HCT116 (cell line): ENCODE measurements at regions not wholly inside any gene's neighbourhood (a gene's known extent, or its start where the extent isn't known, plus 50 kb on each side); places are given as distances from the start of the nearest gene placed in this dataset.

ENCODE experiments used
- ATAC-seq: fragments of 200-7000 bp; cut with Tn5 transposase; 2 replicates; pipeline ENCODE4 v1.9.1; 2020; ENCODE audit warnings: mild to moderate bottlenecking, moderate library complexity
- BruUV-seq: library from RNA; stranded (reverse); fragments of 400-500 nt; replicated peaks from 2 replicates; lab custom pipeline; 2021; lab: Mats Ljungman, UMichigan
- CTCF ChIA-PET: fragments of 300-600 bp; sonication (Branson Sonifier 250); formaldehyde crosslinking; loops from one replicate; lab custom pipeline; 2021; ENCODE audit warnings: antibody characterized with exemption; lab: Charles Lee
- POLR2A ChIA-PET: fragments of 300-600, 350-600 bp; sonication (Branson Sonifier 250); formaldehyde crosslinking; loops from one replicate; lab custom pipeline; 2021; ENCODE audit warnings: antibody characterized with exemption; lab: Charles Lee
- RAD21 ChIA-PET, 2 experiments: fragments of 300-600 bp; sonication (Branson Sonifier 250); formaldehyde crosslinking; loops; one replicate each; lab custom pipeline; 2023; ENCODE audit warnings: low total read pairs in 2 of 2; ENCODE audit not compliant: uncharacterized antibody in 2 of 2, unreplicated experiment in 2 of 2, low non-redundant PET in 1 of 2; lab: Charles Lee
- DNase-seq: peaks from one replicate; pipeline ENCODE4 v3.0.0-alpha.2; 2010; ENCODE audit warnings: low read depth, low spot score
- H2AFZ ChIP-seq: fragments of 200-600 bp; shearing (Covaris generic), sonication (generic); 2 replicates; pipeline ENCODE4 v1.6.1; 2017; ENCODE audit warnings: low read depth, mixed run types, mixed read lengths, antibody characterized with exemption, low read length; ENCODE audit not compliant: poor library complexity, severe bottlenecking
- H3K27ac ChIP-seq: 2 replicates; pipeline ENCODE4 v1.5.1; 2012; ENCODE audit warnings: low read depth, low read length
- H3K27me3 ChIP-seq: fragments of 200-600 bp; sonication (generic); 2 replicates; pipeline ENCODE4 v1.6.1; 2016; ENCODE audit warnings: mixed run types, low read length, mixed read lengths; ENCODE audit not compliant: insufficient read depth
- H3K36me3 ChIP-seq, 2 experiments: fragments of 200-500 bp in 1 of 2; fragments of 200-600 bp in 1 of 2; sonication (Bioruptor generic) in 1 of 2; sonication (generic) in 1 of 2; 2 replicates each; pipeline versions ENCODE4 v1.5.1 to v1.6.1; 2014 to 2016; ENCODE audit warnings: low read length in 2 of 2, inconsistent platforms in 1 of 2, mixed read lengths in 1 of 2, mixed run types in 1 of 2; ENCODE audit not compliant: insufficient read depth in 2 of 2, control insufficient read depth in 1 of 2
- H3K4me1 ChIP-seq, 2 experiments: fragments of 200-600 bp in 1 of 2; sonication (generic) in 1 of 2; 2 replicates each; pipeline versions ENCODE4 v1.5.1 to v1.6.1; 2012 to 2017; ENCODE audit warnings: low read length in 2 of 2, inconsistent platforms in 1 of 2, mild to moderate bottlenecking in 1 of 2, mixed read lengths in 1 of 2, mixed run types in 1 of 2, moderate library complexity in 1 of 2; ENCODE audit not compliant: insufficient read depth in 2 of 2, control insufficient read depth in 1 of 2
- H3K4me2 ChIP-seq: fragments of 200-600 bp; sonication (generic); 2 replicates; pipeline ENCODE4 v1.6.1; 2017; ENCODE audit warnings: mixed run types, low read length, mixed read lengths
- H3K4me3 ChIP-seq, 2 experiments: fragments of 200-600 bp in 1 of 2; sonication (generic) in 1 of 2; replicated peaks in 1 of 2; 2 replicates each; pipeline ENCODE4 v1.5.1; 2011 to 2016; ENCODE audit warnings: low read length in 2 of 2, control low read depth in 1 of 2, low read depth in 1 of 2, mild to moderate bottlenecking in 1 of 2, mixed read lengths in 1 of 2, mixed run types in 1 of 2
- H3K79me2 ChIP-seq: fragments of 200-600 bp; sonication (generic); 2 replicates; pipeline ENCODE4 v1.6.1; 2017; ENCODE audit warnings: mild to moderate bottlenecking, mixed run types, low read length, moderate library complexity, mixed read lengths; ENCODE audit not compliant: insufficient read depth
- H3K9ac ChIP-seq: fragments of 200-600 bp; sonication (generic); 2 replicates; pipeline ENCODE4 v1.6.1; 2016; ENCODE audit warnings: low read length, mixed read lengths
- H3K9me2 ChIP-seq: fragments of 200-600 bp; sonication (generic), shearing (Covaris generic); 2 replicates; pipeline ENCODE4 v1.6.1; 2017; ENCODE audit warnings: mixed run types, mild to moderate bottlenecking, moderate library complexity; ENCODE audit not compliant: insufficient read depth
- H3K9me3 ChIP-seq, 2 experiments: fragments of 200-500 bp in 1 of 2; fragments of 200-600 bp in 1 of 2; sonication (Bioruptor generic) in 1 of 2; sonication (generic) in 1 of 2; 2 replicates each; pipeline ENCODE4 v1.6.1; 2014 to 2017; ENCODE audit warnings: low read length in 2 of 2, mixed read lengths in 2 of 2, inconsistent platforms in 1 of 2, low read depth in 1 of 2, mild to moderate bottlenecking in 1 of 2, mixed run types in 1 of 2, moderate library complexity in 1 of 2; ENCODE audit not compliant: control insufficient read depth in 1 of 2, insufficient read depth in 1 of 2
- H4K20me1 ChIP-seq: fragments of 200-600 bp; sonication (generic), shearing (Covaris generic); 2 replicates; pipeline ENCODE4 v1.6.1; 2017; ENCODE audit warnings: mixed run types, mild to moderate bottlenecking, moderate library complexity; ENCODE audit not compliant: insufficient read depth
- CBX3 ChIP-seq: IDR thresholded peaks from 2 replicates; pipeline ENCODE4 v1.6.1; 2012; ENCODE audit warnings: low read depth
- CEBPB ChIP-seq: IDR thresholded peaks from 2 replicates; pipeline ENCODE4 v1.6.1; 2012; ENCODE audit warnings: low read depth
- CTCF ChIP-seq, 3 experiments: fragments of 200-600 bp in 1 of 3; sonication (generic) in 1 of 3; IDR thresholded peaks in 2 of 3; conservative IDR thresholded peaks in 1 of 3; 2 replicates each; pipeline ENCODE4 v1.5.1; 2012 to 2017; ENCODE audit warnings: low read depth in 2 of 3, low read length in 2 of 3, antibody characterized with exemption in 1 of 3, borderline replicate concordance in 1 of 3, control low read depth in 1 of 3, mild to moderate bottlenecking in 1 of 3, mixed read lengths in 1 of 3, mixed run types in 1 of 3, moderate library complexity in 1 of 3; ENCODE audit not compliant: insufficient read depth in 1 of 3
- ELF1 ChIP-seq: IDR thresholded peaks from 2 replicates; pipeline ENCODE4 v1.6.1; 2012; ENCODE audit warnings: low read depth, borderline replicate concordance
- EZH2 ChIP-seq: fragments of 200-600 bp; sonication (generic); IDR thresholded peaks from 2 replicates; pipeline ENCODE4 v1.6.1; 2017; ENCODE audit warnings: antibody characterized with exemption, mixed run types
- FOSL1 ChIP-seq: IDR thresholded peaks from 2 replicates; pipeline ENCODE4 v1.6.1; 2012; ENCODE audit warnings: low read depth
- JUND ChIP-seq: IDR thresholded peaks from 2 replicates; pipeline ENCODE4 v1.6.1; 2012
- MAX ChIP-seq: IDR thresholded peaks from 2 replicates; pipeline ENCODE4 v1.6.1; 2012
- POLR2A ChIP-seq: IDR thresholded peaks from 2 replicates; pipeline ENCODE4 v1.7.0; 2011; ENCODE audit warnings: borderline replicate concordance; ENCODE audit not compliant: insufficient read depth, insufficient read length; ENCODE audit errors: extremely low read depth
- POLR2AphosphoS5 ChIP-seq: IDR thresholded peaks from 2 replicates; pipeline ENCODE4 v1.6.1; 2011; ENCODE audit warnings: mild to moderate bottlenecking, low read depth, low read length, moderate library complexity
- REST ChIP-seq: IDR thresholded peaks from 2 replicates; pipeline ENCODE4 v1.6.1; 2012; ENCODE audit warnings: low read depth
- SIN3A ChIP-seq: IDR thresholded peaks from 2 replicates; pipeline ENCODE4 v1.6.1; 2012; ENCODE audit warnings: low read depth
- SP1 ChIP-seq: IDR thresholded peaks from 2 replicates; pipeline ENCODE4 v1.6.1; 2012; ENCODE audit warnings: low read depth
- YY1 ChIP-seq: IDR thresholded peaks from 2 replicates; pipeline ENCODE4 v1.6.1; 2011; ENCODE audit warnings: low read length, low read depth, moderate library complexity, mild to moderate bottlenecking; ENCODE audit not compliant: insufficient replicate concordance; ENCODE audit errors: extremely low read depth
- ZFX ChIP-seq: fragments of 450-650 bp; IDR thresholded peaks from 2 replicates; pipeline ENCODE4 v1.6.1; 2017
- intact Hi-C: fragments of 100-400 bp; cut with micrococcal nuclease; formaldehyde crosslinking; loops from 2 replicates; pipeline ENCODE4 v1.10.0; 2022

- CTCF ChIA-PET = no interaction called here
- no peaks in the 10 kb centered on the region; a peak in 1 of 4 replicates for H3K4me1 ChIP-seq
- no peak overlapping the region for H3K27ac ChIP-seq
- ATAC-seq (no peak), DNase-seq (no peak)
- no peak overlapping the region for H2AFZ ChIP-seq
- no peaks in the 10 kb centered on the region for H3K36me3 ChIP-seq
- no peaks in the 10 kb centered on the region for H3K9me2 ChIP-seq
- no TSS peak for BruUV-seq
- H3K9me3 ChIP-seq = peaks cover 0 to 7% of the 10 kb centered on the region in 2 experiments; a peak in 1 of 4 replicates
- no peak for TF ChIP-seq REST
- TF ChIP-seq JUND = no peak
- no peak overlapping the region for H3K4me3 ChIP-seq
- POLR2A ChIA-PET = no interaction called here
- H3K79me2 ChIP-seq = no peaks in the 10 kb centered on the region
- no peak overlapping the region for H3K4me2 ChIP-seq
- no peak overlapping the region for H3K9ac ChIP-seq
- intact Hi-C loops = no loop called here
- RAD21 ChIA-PET = no interaction called here
- H3K27me3 ChIP-seq = no peaks in the 10 kb centered on the region
- H4K20me1 ChIP-seq = no peaks in the 10 kb centered on the region
Measured at GRCh38 chr1:25105836-25106235, 126.5 kb downstream of the SYF2 start.

GRCh38 chr1:25104932-25105561 lies 127.3 kb downstream of the SYF2 start:
- no TSS peak for BruUV-seq
- Histone ChIP-seq H3K27ac (no peak overlapping the region), H3K4me1 (no peaks in the 10 kb centered on the region; a peak in 1 of 4 replicates)
- no peak for TF ChIP-seq EZH2
- no peak for TF ChIP-seq YY1
- no peak for TF ChIP-seq POLR2AphosphoS5
- TF ChIP-seq SP1 = no peak
- TF ChIP-seq POLR2A = no peak
- no peak for TF ChIP-seq SIN3A
- no peak for TF ChIP-seq CEBPB
- no peak for TF ChIP-seq MAX
- TF ChIP-seq CTCF (IDR thresholded peaks at IDR 0.05 in 2 of 3, conservative IDR thresholded peaks at IDR 0.05 in 1 of 3; ENCODE audit: borderline replicate concordance in 1 of 3, insufficient read depth in 1 of 3, low read depth in 2 of 3, low read length in 2 of 3) = no peak
- no peak for TF ChIP-seq FOSL1
- no peak for TF ChIP-seq ZFX
- no peak for TF ChIP-seq ELF1
- no peak for TF ChIP-seq JUND
- TF ChIP-seq CBX3 = no peak
- TF ChIP-seq, all 23 proteins: peak for 0
- H3K79me2 ChIP-seq = no peaks in the 10 kb centered on the region
- no peak overlapping the region for H3K4me3 ChIP-seq
- ChIA-PET CTCF (no interaction called here), POLR2A (no interaction called here), RAD21 (no interaction called here)
- H3K9me3 ChIP-seq = peaks cover 0 to 7% of the 10 kb centered on the region in 2 experiments; a peak in 1 of 4 replicates
- no peak for ATAC-seq
- intact Hi-C loops = no loop called here
- H3K4me2 ChIP-seq = no peak overlapping the region
- H3K36me3 ChIP-seq = no peaks in the 10 kb centered on the region
- H3K9ac ChIP-seq = no peak overlapping the region
- no peak overlapping the region for H2AFZ ChIP-seq
- DNase-seq = no peak
- no peaks in the 10 kb centered on the region for H3K9me2 ChIP-seq
- H3K27me3 ChIP-seq = no peaks in the 10 kb centered on the region
- H4K20me1 ChIP-seq = no peaks in the 10 kb centered on the region
